H9 (cell line): ENCODE measurements at regions not wholly inside any gene's neighbourhood (a gene's known extent, or its start where the extent isn't known, plus 50 kb on each side); places are given as distances from the start of the nearest gene placed in this dataset.
"Not testable (repeated sequence)": the region's sequence is repeated elsewhere in the genome, so short reads cannot be mapped to it uniquely, and the experiment has no call there.

Source experiments
- DNase-seq: peaks from one replicate; pipeline ENCODE4 v3.0.0-alpha.2; 2017
- H2AFZ ChIP-seq: one replicate; pipeline ENCODE4 v1.6.1; 2013; ENCODE audit warnings: mild to moderate bottlenecking, low read length, control low read depth, moderate library complexity
- H2AK5ac ChIP-seq: 2 replicates; pipeline ENCODE4 v1.6.1; 2013; ENCODE audit warnings: low read length, control low read depth, mixed read lengths; ENCODE audit not compliant: insufficient read length
- H2BK120ac ChIP-seq: one replicate; pipeline ENCODE4 v1.6.1; 2013; ENCODE audit warnings: low read depth, mild to moderate bottlenecking, low read length, control low read depth, inconsistent platforms; ENCODE audit not compliant: poor library complexity, severe bottlenecking
- H2BK12ac ChIP-seq: 2 replicates; pipeline ENCODE4 v1.6.1; 2013; ENCODE audit warnings: low read length, control low read depth, mixed read lengths, low read depth; ENCODE audit not compliant: insufficient read length
- H2BK15ac ChIP-seq: 2 replicates; pipeline ENCODE4 v1.6.1; 2013; ENCODE audit warnings: low read depth, low read length, control low read depth
- H2BK20ac ChIP-seq: one replicate; pipeline ENCODE4 v1.6.1; 2013; ENCODE audit warnings: low read depth, mild to moderate bottlenecking, low read length, control low read depth, inconsistent platforms; ENCODE audit not compliant: poor library complexity, severe bottlenecking
- H2BK5ac ChIP-seq: 2 replicates; pipeline ENCODE4 v1.6.1; 2013; ENCODE audit warnings: low read length, control low read depth, mixed read lengths; ENCODE audit not compliant: insufficient read length
- H3K14ac ChIP-seq: 2 replicates; pipeline ENCODE4 v1.6.1; 2013; ENCODE audit warnings: low read length, control low read depth; ENCODE audit not compliant: insufficient read depth
- H3K18ac ChIP-seq: 2 replicates; pipeline ENCODE4 v1.6.1; 2013; ENCODE audit warnings: low read depth, mild to moderate bottlenecking, mixed read lengths, low read length, control low read depth; ENCODE audit not compliant: insufficient read length
- H3K23ac ChIP-seq: 2 replicates; pipeline ENCODE4 v1.6.1; 2013; ENCODE audit warnings: low read length, control low read depth, mixed read lengths, low read depth; ENCODE audit not compliant: insufficient read length
- H3K23me2 ChIP-seq: 2 replicates; pipeline ENCODE4 v1.6.1; 2013; ENCODE audit warnings: low read depth, mild to moderate bottlenecking, mixed read lengths, low read length, control low read depth; ENCODE audit not compliant: insufficient read length, poor library complexity, severe bottlenecking
- H3K27ac ChIP-seq: 2 replicates; pipeline ENCODE4 v1.5.1; 2013; ENCODE audit warnings: low read length, control low read depth, mixed read lengths, low read depth; ENCODE audit not compliant: insufficient read length
- H3K27me3 ChIP-seq: 2 replicates; pipeline ENCODE4 v1.6.1; 2013; ENCODE audit warnings: low read length, control low read depth, inconsistent platforms; ENCODE audit not compliant: insufficient read depth
- H3K4ac ChIP-seq: 2 replicates; pipeline ENCODE4 v1.6.1; 2013; ENCODE audit warnings: low read depth, mild to moderate bottlenecking, control low read depth, inconsistent platforms, low read length, moderate library complexity
- H3K4me1 ChIP-seq: 2 replicates; pipeline ENCODE4 v1.6.1; 2013; ENCODE audit warnings: low read length, control low read depth, inconsistent platforms; ENCODE audit not compliant: insufficient read depth
- H3K4me2 ChIP-seq: 2 replicates; pipeline ENCODE4 v1.6.1; 2013; ENCODE audit warnings: low read length, control low read depth, mixed read lengths; ENCODE audit not compliant: insufficient read length, insufficient read depth
- H3K56ac ChIP-seq: 2 replicates; pipeline ENCODE4 v1.6.1; 2013; ENCODE audit warnings: low read depth, mild to moderate bottlenecking, mixed read lengths, low read length, control low read depth; ENCODE audit not compliant: insufficient read length
- H3K79me1 ChIP-seq: 2 replicates; pipeline ENCODE4 v1.6.1; 2013; ENCODE audit warnings: low read depth, mild to moderate bottlenecking, moderate library complexity, low read length, control low read depth, inconsistent platforms; ENCODE audit not compliant: insufficient read depth, poor library complexity, severe bottlenecking
- H3K79me2 ChIP-seq: 2 replicates; pipeline ENCODE4 v1.6.1; 2013; ENCODE audit warnings: low read length, control low read depth, inconsistent platforms; ENCODE audit not compliant: insufficient read depth
- H3K9ac ChIP-seq: 2 replicates; pipeline ENCODE4 v1.6.1; 2013; ENCODE audit warnings: low read length, control low read depth, mixed read lengths; ENCODE audit not compliant: insufficient read length; ENCODE audit errors: extremely low read depth
- H3K9me3 ChIP-seq: one replicate; pipeline ENCODE4 v1.6.1; 2013; ENCODE audit warnings: low read depth, low read length, inconsistent platforms; ENCODE audit not compliant: control insufficient read depth
- H3T11ph ChIP-seq: one replicate; pipeline ENCODE4 v1.6.1; 2013; ENCODE audit warnings: mild to moderate bottlenecking, low read length, control low read depth, inconsistent platforms
- H4K20me1 ChIP-seq: one replicate; pipeline ENCODE4 v1.6.1; 2013; ENCODE audit not compliant: control insufficient read depth, insufficient read length, insufficient read depth
- H4K5ac ChIP-seq: 2 replicates; pipeline ENCODE4 v1.6.1; 2013; ENCODE audit warnings: low read depth, mild to moderate bottlenecking, mixed read lengths, low read length, control low read depth; ENCODE audit not compliant: insufficient read length
- H4K8ac ChIP-seq: replicated peaks from 2 replicates; pipeline ENCODE4 v1.6.1; 2013; ENCODE audit warnings: low read length, control low read depth, mixed read lengths, low read depth; ENCODE audit not compliant: insufficient read length
- H4K91ac ChIP-seq: 2 replicates; pipeline ENCODE4 v1.6.1; 2013; ENCODE audit warnings: low read depth, mild to moderate bottlenecking, moderate library complexity, mixed read lengths, low read length, control low read depth; ENCODE audit not compliant: insufficient read length
- H3K27ac Mint-ChIP-seq, 3 experiments: 2 replicates in 2 of 3; 3 replicates in 1 of 3; pipeline ENCODE4 v1.8.0; 2020 to 2021; ENCODE audit warnings: mixed read lengths in 3 of 3, mild to moderate bottlenecking in 1 of 3, moderate library complexity in 1 of 3
- H3K27me3 Mint-ChIP-seq: 2 replicates; pipeline ENCODE4 v1.8.0; 2021; ENCODE audit warnings: low read depth, mild to moderate bottlenecking, moderate library complexity, mixed read lengths
- H3K36me3 Mint-ChIP-seq, 3 experiments: 2 replicates in 2 of 3; 3 replicates in 1 of 3; pipeline ENCODE4 v1.8.0; 2020 to 2021; ENCODE audit warnings: low read depth in 3 of 3, mixed read lengths in 3 of 3; ENCODE audit not compliant: insufficient read depth in 1 of 3
- H3K4me1 Mint-ChIP-seq, 2 experiments: 2 replicates each; pipeline ENCODE4 v1.8.0; 2020; ENCODE audit warnings: mixed read lengths in 2 of 2
- H3K4me3 Mint-ChIP-seq, 2 experiments: 2 replicates in 1 of 2; 3 replicates in 1 of 2; pipeline ENCODE4 v1.8.0; 2020 to 2021; ENCODE audit warnings: mild to moderate bottlenecking in 2 of 2, mixed read lengths in 2 of 2, moderate library complexity in 1 of 2
- H3K9me3 Mint-ChIP-seq, 2 experiments: 2 replicates in 1 of 2; 3 replicates in 1 of 2; pipeline ENCODE4 v1.8.0; 2020; ENCODE audit warnings: mild to moderate bottlenecking in 2 of 2, mixed read lengths in 2 of 2, moderate library complexity in 1 of 2
- WGBS: extraction: QIAGEN DNeasy Blood & Tissue Kit; methylation state at CpG from one replicate; pipeline ENCODE4 v1.1.7; 2013; ENCODE audit warnings: missing lambda C conversion rate, low lambda C conversion rate, mixed read lengths; ENCODE audit not compliant: insufficient read length; ENCODE audit errors: extremely low coverage; 5-methylcytosine and 5-hydroxymethylcytosine counted together

- WGBS: no CpG with 5 or more reads among the region's 1 CpG
- H3K23ac ChIP-seq: not testable (repeated sequence)
Observed at GRCh38 chr13:52223063-52223462, 63.7 kb upstream of the NEK3 start.

GRCh38 chr13:52213920-52214319 is 54.5 kb upstream of the NEK3 start:
- H2BK12ac ChIP-seq, H3K4me2 ChIP-seq, H3K27ac Mint-ChIP-seq, H3K27ac ChIP-seq, DNase-seq, H3K4me1 ChIP-seq, H3K79me1 ChIP-seq, H3K27me3 ChIP-seq, H3K23me2 ChIP-seq, H3K23ac ChIP-seq, H2BK20ac ChIP-seq, H2AK5ac ChIP-seq, H3K9ac ChIP-seq, H2BK5ac ChIP-seq, H3K4ac ChIP-seq, H4K5ac ChIP-seq, H3K4me3 Mint-ChIP-seq, H3T11ph ChIP-seq, H3K36me3 Mint-ChIP-seq, H4K20me1 ChIP-seq, H3K56ac ChIP-seq, H3K14ac ChIP-seq, H3K79me2 ChIP-seq, H3K9me3 Mint-ChIP-seq, H2AFZ ChIP-seq, H2BK15ac ChIP-seq, H2BK120ac ChIP-seq, H3K18ac ChIP-seq, H4K91ac ChIP-seq, H4K8ac ChIP-seq, H3K9me3 ChIP-seq, H3K4me1 Mint-ChIP-seq: not testable (repeated sequence)
- WGBS: no CpG with 5 or more reads among the region's 1 CpG
- H3K27me3 Mint-ChIP-seq: peaks cover 16% of the 10 kb centered on the region

More at GRCh38 chr13:52223063-52223462, 63.7 kb upstream of the NEK3 start:
- not testable (repeated sequence) for H4K5ac ChIP-seq, H3K9me3 ChIP-seq, H4K8ac ChIP-seq, H2BK20ac ChIP-seq, H3K27me3 Mint-ChIP-seq, H4K91ac ChIP-seq, H3K4me3 Mint-ChIP-seq, H2BK15ac ChIP-seq, H3K9ac ChIP-seq, H3K9me3 Mint-ChIP-seq, H3K56ac ChIP-seq, H3K27ac ChIP-seq, H3K79me1 ChIP-seq, H2BK120ac ChIP-seq, H3K79me2 ChIP-seq, H2BK12ac ChIP-seq, H3K36me3 Mint-ChIP-seq, H2BK5ac ChIP-seq, H2AFZ ChIP-seq, H3K4me2 ChIP-seq, H3K27me3 ChIP-seq, H2AK5ac ChIP-seq, H3T11ph ChIP-seq, DNase-seq, H4K20me1 ChIP-seq, H3K14ac ChIP-seq, H3K18ac ChIP-seq, H3K4me1 Mint-ChIP-seq, H3K27ac Mint-ChIP-seq, H3K4ac ChIP-seq, H3K23me2 ChIP-seq, H3K4me1 ChIP-seq
